Spleen (tissue), 11 donors: ENCODE measurements at regions not wholly inside any gene's neighbourhood (a gene's known extent, or its start where the extent isn't known, plus 50 kb on each side); places are given as distances from the start of the nearest gene placed in this dataset.

Source experiments
- DNase-seq: peaks from one replicate; pipeline ENCODE4 v3.0.0-alpha.2; 2020
- H3K27ac ChIP-seq, 8 donors: fragments of 200-600 bp; sonication (generic) in 7 of 8; 1 replicate in 4 of 8; 2 replicates in 4 of 8; pipeline versions ENCODE4 v1.5.0 to v1.8.0; 2016 to 2021; ENCODE audit warnings: inconsistent platforms in 4 of 8, mild to moderate bottlenecking in 4 of 8, moderate library complexity in 1 of 8
- H3K27me3 ChIP-seq, 7 donors: fragments of 200-600 bp; sonication (generic) in 6 of 7; replicated peaks in 1 of 7; 1 replicate in 4 of 7; 2 replicates in 3 of 7; pipeline versions ENCODE4 v1.5.0 to v1.8.0; 2016 to 2021; ENCODE audit warnings: inconsistent platforms in 3 of 7, mild to moderate bottlenecking in 1 of 7
- H3K36me3 ChIP-seq, 6 donors: fragments of 200-600 bp; sonication (generic) in 5 of 6; 1 replicate in 4 of 6; 2 replicates in 2 of 6; pipeline versions ENCODE4 v1.5.0 to v1.8.0; 2016 to 2021; ENCODE audit warnings: inconsistent platforms in 2 of 6
- H3K4me1 ChIP-seq, 6 donors: fragments of 200-600 bp; sonication (generic) in 5 of 6; 1 replicate in 3 of 6; 2 replicates in 3 of 6; pipeline versions ENCODE4 v1.5.0 to v1.8.0; 2016 to 2021; ENCODE audit warnings: inconsistent platforms in 3 of 6
- H3K4me3 ChIP-seq, 8 donors: fragments of 200-600 bp; sonication (generic) in 7 of 8; 1 replicate in 4 of 8; 2 replicates in 4 of 8; pipeline versions ENCODE4 v1.5.0 to v1.8.0; 2016 to 2021; ENCODE audit warnings: inconsistent platforms in 4 of 8, mild to moderate bottlenecking in 4 of 8, moderate library complexity in 2 of 8
- H3K9me3 ChIP-seq, 8 donors: fragments of 200-600 bp; sonication (generic) in 7 of 8; 1 replicate in 4 of 8; 2 replicates in 4 of 8; pipeline versions ENCODE4 v1.5.0 to v1.8.0; 2016 to 2021; ENCODE audit warnings: inconsistent platforms in 4 of 8
- CTCF ChIP-seq, 11 experiments: fragments of 200-600 bp in 7 of 11; fragments of 450-650 bp in 4 of 11; sonication (generic) in 4 of 11; IDR thresholded peaks in 8 of 11; conservative IDR thresholded peaks in 3 of 11; 1 replicate in 7 of 11; 2 replicates in 4 of 11; pipeline versions ENCODE4 v1.4.0 to v1.8.0; 2016 to 2021; ENCODE audit warnings: antibody characterized with exemption in 11 of 11, inconsistent platforms in 4 of 11, mild to moderate bottlenecking in 1 of 11
- POLR2A ChIP-seq, 3 donors: fragments of 450-650 bp; IDR thresholded peaks; one replicate each; pipeline ENCODE4 v1.5.1; 2017; ENCODE audit warnings: antibody characterized with exemption in 3 of 3, mild to moderate bottlenecking in 1 of 3
- POLR2AphosphoS5 ChIP-seq, 3 donors: sonication (generic); formaldehyde crosslinking; IDR thresholded peaks; one replicate each; pipeline ENCODE4 v1.5.1; 2017; ENCODE audit warnings: antibody characterized with exemption in 3 of 3
- WGBS, 5 donors: extraction: QIAGEN DNeasy Blood & Tissue Kit in 3 of 5; methylation state at CpG; one replicate each; pipeline versions ENCODE4 v1.1.5 to v1.1.7; 2013 to 2018; 5-methylcytosine and 5-hydroxymethylcytosine counted together
- intact Hi-C: fragments of 100-400 bp; cut with DNase I; formaldehyde crosslinking; loops from one replicate; pipeline ENCODE4 v1.15.0; 2023; ENCODE audit warnings: low total_unique reads
- donor health status: healthy with polysubstance abuse.
- donor health status: DM: no; HTN: no; CAD: no; lungs with moderate emphysema.
- donor health status: DM: no; HTN: no; CAD: no.
- donor health status: Bipolar disorder and iron deficiency.
- donor health status: healthy.
- donor health status: DM: no; HTN: no; CAD: no.
- donor health status: DM: yes; HTN: yes; CAD: no.

- H3K4me1 ChIP-seq = no peaks in the 10 kb centered on the region
- H3K36me3 ChIP-seq = no peaks in the 10 kb centered on the region
- no peak overlapping the region for H3K4me3 ChIP-seq
- H3K27ac ChIP-seq = no peak overlapping the region
- DNase-seq = no peak
- H3K27me3 ChIP-seq = no peaks in the 10 kb centered on the region
- 36 to 47% (median 43%) methylated on average over 2 of the region's 2 CpGs for WGBS, 5 donors
- intact Hi-C loops = no loop called here
- TF ChIP-seq CTCF (IDR thresholded peaks at IDR 0.05 in 8 of 11, conservative IDR thresholded peaks at IDR 0.05 in 3 of 11) (no peak), POLR2A (IDR thresholded peaks at IDR 0.05) (no peak), POLR2AphosphoS5 (IDR thresholded peaks at IDR 0.05) (no peak)
- H3K9me3 ChIP-seq = no peaks in the 10 kb centered on the region
These were observed 163.1 kb upstream of the MEIS1 start for GRCh38 chr2:66271777-66272176.

DNA sequence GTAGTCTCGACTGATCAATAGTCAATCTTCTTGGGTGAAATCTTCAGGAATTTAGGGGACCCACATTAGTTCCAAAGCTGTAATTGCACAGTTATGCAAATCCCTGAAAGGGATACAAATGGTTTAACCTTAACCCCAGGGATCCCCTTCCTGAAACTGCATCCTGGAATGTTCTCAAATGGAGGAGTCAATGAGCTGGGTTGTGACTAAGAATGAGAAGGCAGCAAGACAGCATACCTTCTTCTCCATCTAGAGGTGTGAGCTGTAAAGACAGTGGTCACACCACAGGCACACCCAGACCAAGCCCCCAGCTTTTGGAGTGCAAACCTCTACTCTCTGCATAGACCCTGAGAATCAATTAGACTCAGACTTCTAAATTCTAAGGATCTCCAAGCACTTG lies 164.7 kb upstream of the MEIS1 start:
- DNase-seq = no peak
- 84 to 97% (median 90%) methylated on average over 1 of the region's 1 CpG for WGBS, 5 donors
- Histone ChIP-seq H3K4me1 (no peaks in the 10 kb centered on the region), H3K36me3 (no peaks in the 10 kb centered on the region), H3K9me3 (no peaks in the 10 kb centered on the region), H3K27me3 (no peaks in the 10 kb centered on the region), H3K4me3 (no peak overlapping the region), H3K27ac (no peak overlapping the region)
- intact Hi-C loops = no loop called here
- no peak for TF ChIP-seq POLR2AphosphoS5 (IDR thresholded peaks at IDR 0.05)
- TF ChIP-seq CTCF (IDR thresholded peaks at IDR 0.05 in 8 of 11, conservative IDR thresholded peaks at IDR 0.05 in 3 of 11) = no peak
- no peak for TF ChIP-seq POLR2A (IDR thresholded peaks at IDR 0.05)

DNA sequence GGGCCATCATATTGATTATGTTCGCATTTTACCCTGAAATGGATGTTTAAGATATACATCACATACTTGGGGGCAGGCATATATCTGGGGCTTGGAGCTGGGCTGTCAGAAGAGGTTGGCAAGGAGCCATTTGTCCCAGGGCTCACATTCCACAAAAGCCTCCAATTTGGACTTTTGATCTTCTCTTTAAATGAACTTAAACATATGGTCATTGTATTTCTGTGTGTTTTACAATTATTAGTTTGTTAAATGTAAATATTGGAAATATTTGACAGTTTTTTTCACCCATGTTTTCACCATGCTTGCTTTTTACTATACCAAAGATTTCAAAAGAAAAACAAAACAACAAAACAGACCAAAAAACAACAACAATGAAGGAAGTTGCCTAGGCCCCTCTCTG lies 165.8 kb upstream of the MEIS1 start:
- no peak for DNase-seq
- no peaks in the 10 kb centered on the region for H3K36me3 ChIP-seq
- H3K4me3 ChIP-seq = no peak overlapping the region
- no peaks in the 10 kb centered on the region for H3K27me3 ChIP-seq
- H3K27ac ChIP-seq = no peak overlapping the region
- TF ChIP-seq POLR2AphosphoS5 (IDR thresholded peaks at IDR 0.05) (no peak), CTCF (IDR thresholded peaks at IDR 0.05 in 8 of 11, conservative IDR thresholded peaks at IDR 0.05 in 3 of 11) (no peak), POLR2A (IDR thresholded peaks at IDR 0.05) (no peak)
- intact Hi-C loops = no loop called here
- no peaks in the 10 kb centered on the region for H3K4me1 ChIP-seq
- H3K9me3 ChIP-seq = no peaks in the 10 kb centered on the region
- WGBS, 5 donors = 87 to 97% (median 94%) methylated on average over 1 of the region's 1 CpG

DNA sequence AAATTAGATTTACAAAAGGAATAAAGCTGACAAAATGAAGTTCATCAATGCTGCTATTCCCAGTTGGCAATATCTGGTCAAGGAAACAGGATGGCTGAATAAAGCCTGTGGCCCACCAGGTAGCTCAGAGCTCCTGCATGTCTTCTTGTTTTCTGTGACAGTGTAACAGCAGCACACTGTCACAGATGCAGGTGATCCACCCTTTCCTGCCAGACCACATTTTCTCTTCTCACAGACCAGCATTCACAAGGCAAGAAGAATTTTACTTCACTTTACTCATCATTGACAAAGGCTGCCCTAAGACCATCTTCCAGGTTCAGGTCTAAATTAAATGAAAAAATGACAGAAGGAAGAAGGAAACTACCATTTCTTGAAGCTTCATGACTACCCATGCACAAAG lies 166.2 kb upstream of the MEIS1 start:
- TF ChIP-seq POLR2A (IDR thresholded peaks at IDR 0.05) (no peak), POLR2AphosphoS5 (IDR thresholded peaks at IDR 0.05) (no peak), CTCF (IDR thresholded peaks at IDR 0.05 in 8 of 11, conservative IDR thresholded peaks at IDR 0.05 in 3 of 11) (no peak)
- DNase-seq = no peak
- no peak overlapping the region for H3K27ac ChIP-seq
- intact Hi-C loops = no loop called here
- H3K4me3 ChIP-seq = no peak overlapping the region
- H3K9me3 ChIP-seq = no peaks in the 10 kb centered on the region
- H3K27me3 ChIP-seq = no peaks in the 10 kb centered on the region
- H3K4me1 ChIP-seq = no peaks in the 10 kb centered on the region
- no peaks in the 10 kb centered on the region for H3K36me3 ChIP-seq
